ENCODE measurements at regions not wholly inside any gene's neighbourhood (a gene's known extent, or its start where the extent isn't known, plus 50 kb on each side); places are given as distances from the start of the nearest gene placed in this dataset.

- TF ChIP-seq IRF3 (IDR thresholded peaks at IDR 0.05) = no peak
- TF ChIP-seq ATF7 (IDR thresholded peaks at IDR 0.05; ENCODE audit: low read depth) = no peak
- TF ChIP-seq CTCF (IDR thresholded peaks at IDR 0.05 in 2 of 3, conservative IDR thresholded peaks at IDR 0.05 in 1 of 3; ENCODE audit: control insufficient read depth in 2 of 3, extremely low read depth in 1 of 3, insufficient read depth in 1 of 3, low read depth in 3 of 3, low read length in 3 of 3) = no peak
- TF ChIP-seq EZH2 (IDR thresholded peaks at IDR 0.05; ENCODE audit: borderline replicate concordance, control insufficient read depth, low read depth, low read length) = no peak
- TF ChIP-seq YY1 (IDR thresholded peaks at IDR 0.05; ENCODE audit: low read depth, low read length) = no peak
- TF ChIP-seq MXI1 (IDR thresholded peaks at IDR 0.05; ENCODE audit: low read depth, low read length) = no peak
Observed at GRCh38 chr2:195447323-195447975, 209.6 kb upstream of the SLC39A10 start.

Measured in GM12878 (cell line).